HG03039 (cell line): ENCODE measurements at regions not wholly inside any gene's neighbourhood (a gene's known extent, or its start where the extent isn't known, plus 50 kb on each side); places are given as distances from the start of the nearest gene placed in this dataset.

Experiments used
- ATAC-seq: cut with Tn5 transposase; IDR thresholded peaks from one replicate; pipeline ENCODE4 v1.9.1; 2021; ENCODE audit warnings: mild to moderate bottlenecking, moderate library complexity; ENCODE audit not compliant: unreplicated experiment

GRCh38 chr2:8414946-8415879 is 266.6 kb upstream of the ID2 start:
- ATAC-seq = no peak

- no peak for ATAC-seq
These were observed 265.8 kb upstream of the ID2 start for GRCh38 chr2:8416001-8416571.

GRCh38 chr2:8416849-8417832 is 264.7 kb upstream of the ID2 start:
- no peak for ATAC-seq

- no peak for ATAC-seq
These were observed 263.1 kb upstream of the ID2 start for GRCh38 chr2:8418721-8419120.

- peak; percentile 66 for ATAC-seq
These were observed 260.0 kb upstream of the ID2 start for GRCh38 chr2:8421658-8422449.

- no peak for ATAC-seq
These were observed 259.4 kb upstream of the ID2 start for GRCh38 chr2:8422450-8422800.

GRCh38 chr2:8424997-8425900 is 256.6 kb upstream of the ID2 start:
- no peak for ATAC-seq

GRCh38 chr2:8426550-8426949 is 255.3 kb upstream of the ID2 start:
- no peak for ATAC-seq

GRCh38 chr2:8427211-8427610 is 254.6 kb upstream of the ID2 start:
- no peak for ATAC-seq

- ATAC-seq = no peak
These were observed 251.2 kb upstream of the ID2 start for GRCh38 chr2:8430628-8431027.

- ATAC-seq = no peak
These were observed 250.3 kb upstream of the ID2 start for GRCh38 chr2:8431446-8432125.

- no peak for ATAC-seq
These were observed 249.0 kb upstream of the ID2 start for GRCh38 chr2:8432706-8433336.

GRCh38 chr2:8433390-8433789 is 248.5 kb upstream of the ID2 start:
- no peak for ATAC-seq

- ATAC-seq = no peak
These were observed 246.2 kb upstream of the ID2 start for GRCh38 chr2:8435608-8436007.

GRCh38 chr2:8436585-8436984 is 245.3 kb upstream of the ID2 start:
- no peak for ATAC-seq

GRCh38 chr2:8437228-8437948 is 244.5 kb upstream of the ID2 start:
- no peak for ATAC-seq

GRCh38 chr2:8437949-8438400 is 243.9 kb upstream of the ID2 start:
- no peak for ATAC-seq

- no peak for ATAC-seq
These were observed 243.4 kb upstream of the ID2 start for GRCh38 chr2:8438476-8438875.
